CD1c-positive myeloid dendritic cell (primary cell): ENCODE measurements at regions not wholly inside any gene's neighbourhood (a gene's known extent, or its start where the extent isn't known, plus 50 kb on each side); places are given as distances from the start of the nearest gene placed in this dataset.

Experiments used
- DNase-seq: peaks from one replicate; pipeline ENCODE4 v3.0.0-alpha.2; 2016; ENCODE audit errors: extremely low spot score

GRCh38 chr16:5852151-5852550 lies 754.6 kb upstream of the EEF2KMT start:
- DNase-seq, result no peak

- DNase-seq, result no peak
Observed at GRCh38 chr16:5851393-5851982, 753.9 kb upstream of the EEF2KMT start.

- DNase-seq, result no peak
Observed at GRCh38 chr16:5850632-5851392, 753.2 kb upstream of the EEF2KMT start.

GRCh38 chr16:5845046-5845445 lies 747.5 kb upstream of the EEF2KMT start:
- DNase-seq, result no peak

- no peak for DNase-seq
Observed at GRCh38 chr16:5841974-5842373, 744.4 kb upstream of the EEF2KMT start.

GRCh38 chr16:5838725-5839124 lies 741.1 kb upstream of the EEF2KMT start:
- DNase-seq, result no peak

- DNase-seq, result no peak
Observed at GRCh38 chr16:5838071-5838470, 740.5 kb upstream of the EEF2KMT start.

GRCh38 chr16:5837007-5837670 lies 739.5 kb upstream of the EEF2KMT start:
- DNase-seq, result no peak

GRCh38 chr16:5835876-5836275 lies 738.3 kb upstream of the EEF2KMT start:
- no peak for DNase-seq

- DNase-seq, result no peak
Observed at GRCh38 chr16:5826332-5826731, 728.7 kb upstream of the EEF2KMT start.

- no peak for DNase-seq
Observed at GRCh38 chr16:5820472-5820871, 722.9 kb upstream of the EEF2KMT start.

GRCh38 chr16:5815570-5816237 lies 718.1 kb upstream of the EEF2KMT start:
- no peak for DNase-seq

GRCh38 chr16:5801396-5801795 lies 703.8 kb upstream of the EEF2KMT start:
- no peak for DNase-seq

GRCh38 chr16:5793556-5793955 lies 696.0 kb upstream of the EEF2KMT start:
- no peak for DNase-seq

GRCh38 chr16:5791011-5791657 lies 693.5 kb upstream of the EEF2KMT start:
- DNase-seq, result no peak

- no peak for DNase-seq
Observed at GRCh38 chr16:5790512-5790911, 692.9 kb upstream of the EEF2KMT start.

- no peak for DNase-seq
Observed at GRCh38 chr16:5789033-5789432, 691.4 kb upstream of the EEF2KMT start.

GRCh38 chr16:5781436-5781835 lies 683.8 kb upstream of the EEF2KMT start:
- DNase-seq, result no peak

- no peak for DNase-seq
Observed at GRCh38 chr16:5776876-5777275, 679.3 kb upstream of the EEF2KMT start.

- no peak for DNase-seq
Observed at GRCh38 chr16:5775916-5776315, 678.3 kb upstream of the EEF2KMT start.

- no peak for DNase-seq
Observed at GRCh38 chr16:5770118-5770517, 672.5 kb upstream of the EEF2KMT start.

- DNase-seq, result no peak
Observed at GRCh38 chr16:5769513-5769912, 671.9 kb upstream of the EEF2KMT start.
